ENCODE measurements at regions not wholly inside any gene's neighbourhood (a gene's known extent, or its start where the extent isn't known, plus 50 kb on each side); places are given as distances from the start of the nearest gene placed in this dataset.

- Histone ChIP-seq H2AFZ (replicated peaks; ENCODE audit: low read length, poor library complexity) (no peak overlapping the region), H4K8ac (ENCODE audit: low read depth in 2 of 2, low read length in 2 of 2) (no peak overlapping the region), H3K36me3 (ENCODE audit: control insufficient read depth, insufficient read depth, low read length) (no peaks in the 10 kb centered on the region), H3K9me1 (ENCODE audit: insufficient read depth, low read length) (no peaks in the 10 kb centered on the region), H3K79me1 (ENCODE audit: low read depth in 1 of 2, low read length in 2 of 2) (no peaks in the 10 kb centered on the region), H4K91ac (ENCODE audit: insufficient read depth, low read depth, low read length) (no peak overlapping the region), H3K23ac (ENCODE audit: low read depth, low read length) (no peak overlapping the region), H3K27ac (ENCODE audit: insufficient read depth, low read length) (no peak overlapping the region), H2AK5ac (ENCODE audit: low read depth, low read length) (no peak overlapping the region), H3K9me3 (ENCODE audit: control insufficient read depth, insufficient read depth, low read length) (peaks cover 16% of the 10 kb centered on the region), H2BK15ac (ENCODE audit: low read depth, low read length) (no peak overlapping the region), H3K4ac (ENCODE audit: low read depth, low read length) (no peak overlapping the region), H2BK5ac (ENCODE audit: low read depth, low read length, poor library complexity, severe bottlenecking) (no peak overlapping the region), H3K4me3 (ENCODE audit: insufficient read depth, low read depth, low read length) (no peak overlapping the region), H3K14ac (replicated peaks; ENCODE audit: low read depth, low read length) (no peak overlapping the region), H3K4me2 (ENCODE audit: low read depth, low read length) (no peak overlapping the region), H2BK20ac (ENCODE audit: low read depth, low read length) (no peak overlapping the region), H3K18ac (ENCODE audit: low read depth, low read length) (no peak overlapping the region), H3K27me3 (ENCODE audit: control insufficient read depth, insufficient read depth, low read length) (no peaks in the 10 kb centered on the region), H4K5ac (ENCODE audit: low read depth, low read length) (no peak overlapping the region), H3K56ac (ENCODE audit: extremely low read depth, insufficient read depth, low read length) (no peak overlapping the region), H3K9ac (ENCODE audit: low read depth, low read length) (no peak overlapping the region), H3K4me1 (ENCODE audit: control insufficient read depth, insufficient read depth, low read length) (no peaks in the 10 kb centered on the region), H2AK9ac (replicated peaks; ENCODE audit: low read depth, low read length, poor library complexity) (no peak overlapping the region), H4K20me1 (ENCODE audit: insufficient read depth, low read length) (no peaks in the 10 kb centered on the region), H2BK120ac (ENCODE audit: low read depth, low read length) (no peak overlapping the region)
- dilution Hi-C loops (cut with HindIII; ENCODE audit: low sequenced_read_pairs, unreplicated experiment), result no loop called here
- CTCF ChIA-PET, result no interaction called here
- POLR2A ChIA-PET (ENCODE audit: unreplicated experiment), result no interaction called here
- TF ChIP-seq SMC3 (IDR thresholded peaks at IDR 0.05; ENCODE audit: low read depth, low read length) (no peak), CTCF (conservative IDR thresholded peaks at IDR 0.05; ENCODE audit: low read depth, low read length) (no peak), RFX5 (IDR thresholded peaks at IDR 0.05; ENCODE audit: low read depth, low read length) (no peak), CEBPB (IDR thresholded peaks at IDR 0.05; ENCODE audit: low read depth, low read length) (no peak), CHD1 (IDR thresholded peaks at IDR 0.05; ENCODE audit: low read depth, low read length) (no peak), NFE2L2 (IDR thresholded peaks at IDR 0.05; ENCODE audit: low read depth, low read length) (no peak), MAZ (IDR thresholded peaks at IDR 0.05; ENCODE audit: borderline replicate concordance, low read depth, low read length) (no peak)
- ATAC-seq (ENCODE audit: low read depth) (no peak), DNase-seq (no peak)
- intact Hi-C loops (cut with micrococcal nuclease), result no loop called here
- no TSS peak for BruUV-seq (replicated peaks)
- in situ Hi-C loops (cut with MboI; ENCODE audit: low sequenced_read_pairs), result no loop called here
- no CpG with 5 or more reads among the region's 2 CpGs for WGBS, 2 experiments (ENCODE audit: extremely low coverage in 2 of 2, insufficient read length in 1 of 2)
Measured at GRCh38 chr11:98625526-98625925, 395.2 kb upstream of the CNTN5 start.

Data from IMR-90 (cell line).